ENCODE measurements at regions not wholly inside any gene's neighbourhood (a gene's known extent, or its start where the extent isn't known, plus 50 kb on each side); places are given as distances from the start of the nearest gene placed in this dataset.
"Not testable (repeated sequence)": the region's sequence is repeated elsewhere in the genome, so short reads cannot be mapped to it uniquely, and the experiment has no call there.

DNA sequence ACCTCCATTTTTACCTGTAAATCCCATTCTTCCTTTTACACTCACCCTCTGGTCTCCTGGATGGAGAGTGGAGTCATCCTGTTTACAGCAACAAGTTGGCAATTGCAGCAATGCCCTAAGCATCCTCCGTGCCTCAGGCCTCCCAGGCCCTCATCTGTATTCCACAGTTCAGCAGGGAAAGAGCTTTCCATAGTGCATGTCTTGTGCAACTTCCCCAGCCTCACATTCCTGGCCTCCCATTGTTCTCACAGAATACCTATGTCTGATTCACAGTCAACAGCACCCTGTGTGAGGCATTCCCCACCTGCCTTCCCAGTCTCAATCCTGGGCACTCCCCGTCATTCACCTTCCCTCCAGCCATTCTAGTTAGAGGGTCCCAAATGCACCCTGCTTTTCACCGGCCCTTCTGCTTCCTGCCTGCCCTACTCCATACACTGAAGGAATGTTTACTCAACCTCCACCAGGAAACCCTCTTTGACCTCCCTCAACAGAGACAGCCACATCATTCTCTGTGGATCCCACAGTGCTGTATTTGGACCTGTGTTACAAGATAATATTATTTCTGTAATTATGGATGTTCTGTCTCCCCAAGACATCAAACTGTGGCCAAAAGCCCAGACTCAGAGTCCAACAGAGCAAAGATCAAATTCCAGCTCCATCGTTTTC is 405.7 kb downstream of the BUD13 start (continued):
- no peak for TF ChIP-seq ARNTL (CRISPR knock-in tag; IDR thresholded peaks at IDR 0.05; ENCODE audit: borderline replicate concordance, low read depth)

- TF ChIP-seq ISL1 (CRISPR knock-in tag; IDR thresholded peaks at IDR 0.05) (no peak), ZC3H10 (CRISPR knock-in tag; IDR thresholded peaks at IDR 0.05) (no peak), CSRNP3 (CRISPR knock-in tag; IDR thresholded peaks at IDR 0.05) (no peak), ZNF565 (CRISPR knock-in tag; conservative IDR thresholded peaks at IDR 0.05; ENCODE audit: low read depth) (no peak), TCF4 (CRISPR knock-in tag; IDR thresholded peaks at IDR 0.05; ENCODE audit: borderline replicate concordance) (no peak), ZNF70 (CRISPR knock-in tag; IDR thresholded peaks at IDR 0.05) (no peak), TSHZ2 (CRISPR knock-in tag; IDR thresholded peaks at IDR 0.05) (no peak), OSR1 (CRISPR knock-in tag; IDR thresholded peaks at IDR 0.05) (no peak), ZFP3 (CRISPR knock-in tag; IDR thresholded peaks at IDR 0.05) (no peak), TOX (CRISPR knock-in tag; IDR thresholded peaks at IDR 0.05; ENCODE audit: borderline replicate concordance) (no peak), ARNTL (CRISPR knock-in tag; IDR thresholded peaks at IDR 0.05; ENCODE audit: borderline replicate concordance, low read depth) (no peak), PPARA (CRISPR knock-in tag; IDR thresholded peaks at IDR 0.05; ENCODE audit: borderline replicate concordance) (no peak), RARB (CRISPR knock-in tag; IDR thresholded peaks at IDR 0.05) (no peak), BACH2 (CRISPR knock-in tag; IDR thresholded peaks at IDR 0.05; ENCODE audit: borderline replicate concordance) (no peak), SNAI2 (CRISPR knock-in tag; IDR thresholded peaks at IDR 0.05) (no peak), ZNF8 (CRISPR knock-in tag; IDR thresholded peaks at IDR 0.05) (no peak)
- TF ChIP-seq, protein P1, sequence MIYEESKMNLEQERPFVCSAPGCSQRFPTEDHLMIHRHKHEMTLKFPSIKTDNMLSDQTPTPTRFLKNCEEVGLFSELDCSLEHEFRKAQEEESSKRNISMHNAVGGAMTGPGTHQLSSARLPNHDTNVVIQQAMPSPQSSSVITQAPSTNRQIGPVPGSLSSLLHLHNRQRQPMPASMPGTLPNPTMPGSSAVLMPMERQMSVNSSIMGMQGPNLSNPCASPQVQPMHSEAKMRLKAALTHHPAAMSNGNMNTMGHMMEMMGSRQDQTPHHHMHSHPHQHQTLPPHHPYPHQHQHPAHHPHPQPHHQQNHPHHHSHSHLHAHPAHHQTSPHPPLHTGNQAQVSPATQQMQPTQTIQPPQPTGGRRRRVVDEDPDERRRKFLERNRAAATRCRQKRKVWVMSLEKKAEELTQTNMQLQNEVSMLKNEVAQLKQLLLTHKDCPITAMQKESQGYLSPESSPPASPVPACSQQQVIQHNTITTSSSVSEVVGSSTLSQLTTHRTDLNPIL (CRISPR knock-in tag; IDR thresholded peaks at IDR 0.05; ENCODE audit: low read depth): no peak
- TF ChIP-seq, protein P2, sequence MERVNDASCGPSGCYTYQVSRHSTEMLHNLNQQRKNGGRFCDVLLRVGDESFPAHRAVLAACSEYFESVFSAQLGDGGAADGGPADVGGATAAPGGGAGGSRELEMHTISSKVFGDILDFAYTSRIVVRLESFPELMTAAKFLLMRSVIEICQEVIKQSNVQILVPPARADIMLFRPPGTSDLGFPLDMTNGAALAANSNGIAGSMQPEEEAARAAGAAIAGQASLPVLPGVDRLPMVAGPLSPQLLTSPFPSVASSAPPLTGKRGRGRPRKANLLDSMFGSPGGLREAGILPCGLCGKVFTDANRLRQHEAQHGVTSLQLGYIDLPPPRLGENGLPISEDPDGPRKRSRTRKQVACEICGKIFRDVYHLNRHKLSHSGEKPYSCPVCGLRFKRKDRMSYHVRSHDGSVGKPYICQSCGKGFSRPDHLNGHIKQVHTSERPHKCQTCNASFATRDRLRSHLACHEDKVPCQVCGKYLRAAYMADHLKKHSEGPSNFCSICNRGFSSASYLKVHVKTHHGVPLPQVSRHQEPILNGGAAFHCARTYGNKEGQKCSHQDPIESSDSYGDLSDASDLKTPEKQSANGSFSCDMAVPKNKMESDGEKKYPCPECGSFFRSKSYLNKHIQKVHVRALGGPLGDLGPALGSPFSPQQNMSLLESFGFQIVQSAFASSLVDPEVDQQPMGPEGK (CRISPR knock-in tag; IDR thresholded peaks at IDR 0.05; ENCODE audit: borderline replicate concordance): no peak
- TF ChIP-seq, protein P3, sequence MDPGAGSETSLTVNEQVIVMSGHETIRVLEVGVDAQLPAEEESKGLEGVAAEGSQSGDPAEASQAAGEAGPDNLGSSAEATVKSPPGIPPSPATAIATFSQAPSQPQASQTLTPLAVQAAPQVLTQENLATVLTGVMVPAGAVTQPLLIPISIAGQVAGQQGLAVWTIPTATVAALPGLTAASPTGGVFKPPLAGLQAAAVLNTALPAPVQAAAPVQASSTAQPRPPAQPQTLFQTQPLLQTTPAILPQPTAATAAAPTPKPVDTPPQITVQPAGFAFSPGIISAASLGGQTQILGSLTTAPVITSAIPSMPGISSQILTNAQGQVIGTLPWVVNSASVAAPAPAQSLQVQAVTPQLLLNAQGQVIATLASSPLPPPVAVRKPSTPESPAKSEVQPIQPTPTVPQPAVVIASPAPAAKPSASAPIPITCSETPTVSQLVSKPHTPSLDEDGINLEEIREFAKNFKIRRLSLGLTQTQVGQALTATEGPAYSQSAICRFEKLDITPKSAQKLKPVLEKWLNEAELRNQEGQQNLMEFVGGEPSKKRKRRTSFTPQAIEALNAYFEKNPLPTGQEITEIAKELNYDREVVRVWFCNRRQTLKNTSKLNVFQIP (CRISPR knock-in tag; IDR thresholded peaks at IDR 0.05; ENCODE audit: borderline replicate concordance, low read depth): no peak
- ATAC-seq: no peak
These were observed 406.3 kb downstream of the BUD13 start for GRCh38 chr11:116366451-116366850.

GRCh38 chr11:116364925-116365324 is 407.9 kb downstream of the BUD13 start:
- not testable (repeated sequence) for ATAC-seq

- no peak for ATAC-seq
- TF ChIP-seq ISL1 (CRISPR knock-in tag; IDR thresholded peaks at IDR 0.05) (no peak), SNAI2 (CRISPR knock-in tag; IDR thresholded peaks at IDR 0.05) (no peak), TCF4 (CRISPR knock-in tag; IDR thresholded peaks at IDR 0.05; ENCODE audit: borderline replicate concordance) (no peak), ARNTL (CRISPR knock-in tag; IDR thresholded peaks at IDR 0.05; ENCODE audit: borderline replicate concordance, low read depth) (no peak), ZFP3 (CRISPR knock-in tag; IDR thresholded peaks at IDR 0.05) (no peak), ZFP30 (CRISPR knock-in tag; IDR thresholded peaks at IDR 0.05) (no peak)
These were observed 408.4 kb downstream of the BUD13 start for GRCh38 chr11:116364348-116364747.
